IMR-90 (cell line): ENCODE measurements at regions not wholly inside any gene's neighbourhood (a gene's known extent, or its start where the extent isn't known, plus 50 kb on each side); places are given as distances from the start of the nearest gene placed in this dataset.
A peak's percentile ranks its signal among the peaks of the same experiment; 100 is the strongest.

Experiments used
- ATAC-seq: fragments of 200-7000 bp; cut with Tn5 transposase; 2 replicates; pipeline ENCODE4 v1.9.1; 2020; ENCODE audit warnings: low read depth, mild to moderate bottlenecking, moderate library complexity
- BruUV-seq: library from RNA; stranded (reverse); fragments of 400-500 nt; replicated peaks from 2 replicates; lab custom pipeline; 2021; lab: Mats Ljungman, UMichigan
- CTCF ChIA-PET: fragments of 300-600 bp; formaldehyde crosslinking; extraction: SDS; loops from one replicate; lab custom pipeline; 2021; ENCODE audit warnings: antibody characterized with exemption; lab: Yijun Ruan, JAX
- POLR2A ChIA-PET: fragments of 300-600 bp; sonication (Branson Sonifier 250); formaldehyde crosslinking; loops from one replicate; lab custom pipeline; 2022; ENCODE audit warnings: antibody characterized with exemption; ENCODE audit not compliant: unreplicated experiment; lab: Charles Lee
- DNase-seq: peaks from one replicate; pipeline ENCODE4 v3.0.0; 2013
- H2AFZ ChIP-seq: replicated peaks from 2 replicates; pipeline ENCODE3; 2013; ENCODE audit warnings: low read length, mild to moderate bottlenecking; ENCODE audit not compliant: poor library complexity
- H2AK5ac ChIP-seq: 2 replicates; pipeline ENCODE4 v1.6.1; 2013; ENCODE audit warnings: low read depth, low read length, inconsistent platforms
- H2AK9ac ChIP-seq: replicated peaks from 2 replicates; pipeline ENCODE3; 2013; ENCODE audit warnings: mild to moderate bottlenecking, low read depth, low read length, moderate library complexity; ENCODE audit not compliant: poor library complexity
- H2BK120ac ChIP-seq: 2 replicates; pipeline ENCODE4 v1.6.1; 2013; ENCODE audit warnings: low read depth, low read length, inconsistent platforms
- H2BK15ac ChIP-seq: 3 replicates; pipeline ENCODE4 v1.6.1; 2013; ENCODE audit warnings: low read depth, low read length, inconsistent platforms
- H2BK20ac ChIP-seq: 2 replicates; pipeline ENCODE4 v1.6.1; 2013; ENCODE audit warnings: low read depth, mild to moderate bottlenecking, inconsistent platforms, low read length, moderate library complexity
- H2BK5ac ChIP-seq: 2 replicates; pipeline ENCODE4 v1.6.1; 2013; ENCODE audit warnings: mild to moderate bottlenecking, low read depth, low read length, inconsistent platforms; ENCODE audit not compliant: poor library complexity, severe bottlenecking
- H3K14ac ChIP-seq: replicated peaks from 2 replicates; pipeline ENCODE4 v1.6.1; 2013; ENCODE audit warnings: low read depth, low read length, inconsistent platforms
- H3K18ac ChIP-seq: 2 replicates; pipeline ENCODE4 v1.6.1; 2013; ENCODE audit warnings: low read depth, low read length, control low read depth
- H3K23ac ChIP-seq: 2 replicates; pipeline ENCODE4 v1.6.1; 2013; ENCODE audit warnings: low read depth, low read length, inconsistent platforms
- H3K27ac ChIP-seq: 2 replicates; pipeline ENCODE4 v1.5.1; 2013; ENCODE audit warnings: mild to moderate bottlenecking, control low read depth, low read length; ENCODE audit not compliant: insufficient read depth
- H3K27me3 ChIP-seq: 2 replicates; pipeline ENCODE4 v1.6.1; 2013; ENCODE audit warnings: low read length; ENCODE audit not compliant: control insufficient read depth, insufficient read depth
- H3K36me3 ChIP-seq: 2 replicates; pipeline ENCODE4 v1.6.1; 2013; ENCODE audit warnings: low read length, mixed read lengths; ENCODE audit not compliant: control insufficient read depth, insufficient read depth
- H3K4ac ChIP-seq: 2 replicates; pipeline ENCODE4 v1.6.1; 2013; ENCODE audit warnings: low read depth, low read length, inconsistent platforms
- H3K4me1 ChIP-seq: 2 replicates; pipeline ENCODE4 v1.6.1; 2013; ENCODE audit warnings: low read length, mixed read lengths; ENCODE audit not compliant: control insufficient read depth, insufficient read depth
- H3K4me2 ChIP-seq: 2 replicates; pipeline ENCODE4 v1.6.1; 2013; ENCODE audit warnings: low read depth, mild to moderate bottlenecking, control low read depth, low read length, moderate library complexity
- H3K4me3 ChIP-seq: 2 replicates; pipeline ENCODE4 v1.5.1; 2013; ENCODE audit warnings: low read depth, mild to moderate bottlenecking, control low read depth, low read length, moderate library complexity; ENCODE audit not compliant: insufficient read depth
- H3K56ac ChIP-seq: 2 replicates; pipeline ENCODE4 v1.6.1; 2013; ENCODE audit warnings: low read length, inconsistent platforms; ENCODE audit not compliant: insufficient read depth; ENCODE audit errors: extremely low read depth
- H3K79me1 ChIP-seq, 2 experiments: 2 replicates each; pipeline ENCODE4 v1.6.1; 2013; ENCODE audit warnings: low read length in 2 of 2, inconsistent platforms in 1 of 2, low read depth in 1 of 2
- H3K9ac ChIP-seq: 2 replicates; pipeline ENCODE4 v1.6.1; 2013; ENCODE audit warnings: low read depth, low read length, control low read depth
- H3K9me1 ChIP-seq: 2 replicates; pipeline ENCODE4 v1.6.1; 2013; ENCODE audit warnings: low read length, inconsistent platforms; ENCODE audit not compliant: insufficient read depth
- H3K9me3 ChIP-seq: 2 replicates; pipeline ENCODE4 v1.6.1; 2013; ENCODE audit warnings: low read length; ENCODE audit not compliant: control insufficient read depth, insufficient read depth
- H4K20me1 ChIP-seq: 2 replicates; pipeline ENCODE4 v1.6.1; 2013; ENCODE audit warnings: low read length, inconsistent platforms; ENCODE audit not compliant: insufficient read depth
- H4K5ac ChIP-seq: 2 replicates; pipeline ENCODE4 v1.6.1; 2013; ENCODE audit warnings: mild to moderate bottlenecking, low read depth, low read length, control low read depth
- H4K8ac ChIP-seq, 2 experiments: 2 replicates each; pipeline ENCODE4 v1.6.1; 2013; ENCODE audit warnings: low read depth in 2 of 2, low read length in 2 of 2, control low read depth in 1 of 2, inconsistent platforms in 1 of 2
- H4K91ac ChIP-seq: 2 replicates; pipeline ENCODE4 v1.6.1; 2013; ENCODE audit warnings: low read depth, low read length, inconsistent platforms; ENCODE audit not compliant: insufficient read depth
- ELK1 ChIP-seq: fragments of 150-350 bp; IDR thresholded peaks from 2 replicates; pipeline ENCODE4 v1.6.1; 2016; ENCODE audit warnings: low read depth, mild to moderate bottlenecking, low read length, moderate library complexity, borderline replicate concordance
- FOS ChIP-seq: fragments of 150-350 bp; IDR thresholded peaks from 2 replicates; pipeline ENCODE4 v1.6.1; 2016; ENCODE audit warnings: low read depth, low read length
- MAFK ChIP-seq: IDR thresholded peaks from 2 replicates; pipeline ENCODE4 v1.6.1; 2012; ENCODE audit warnings: low read depth, low read length, improper control_type of control experiment
- MXI1 ChIP-seq: IDR thresholded peaks from 2 replicates; pipeline ENCODE4 v1.6.1; 2012; ENCODE audit warnings: low read depth, mild to moderate bottlenecking, low read length, moderate library complexity, borderline replicate concordance
- NFE2L2 ChIP-seq: fragments of 150-350 bp; IDR thresholded peaks from 2 replicates; pipeline ENCODE4 v1.6.1; 2016; ENCODE audit warnings: low read depth, mild to moderate bottlenecking, low read length
- RFX5 ChIP-seq: IDR thresholded peaks from 2 replicates; pipeline ENCODE4 v1.8.0; 2012; ENCODE audit warnings: low read depth, mild to moderate bottlenecking, low read length, moderate library complexity
- USF2 ChIP-seq: fragments of 150-350 bp; IDR thresholded peaks from 2 replicates; pipeline ENCODE4 v1.6.1; 2017; ENCODE audit warnings: mild to moderate bottlenecking, antibody characterized with exemption, low read length, low read depth
- WGBS, 2 experiments: methylation state at CpG; one replicate each; pipeline versions ENCODE4 v1.1.5 to v1.1.7; 2013; ENCODE audit warnings: missing lambda C conversion rate in 2 of 2; ENCODE audit not compliant: insufficient read length in 1 of 2; ENCODE audit errors: extremely low coverage in 2 of 2; 5-methylcytosine and 5-hydroxymethylcytosine counted together
- dilution Hi-C: fragments of 300-500 bp; cut with HindIII; formaldehyde crosslinking; loops from one replicate; pipeline ENCODE4 v1.14.3; 2018; ENCODE audit warnings: low sequenced_read_pairs; ENCODE audit not compliant: unreplicated experiment
- in situ Hi-C: fragments of 300-500 bp; cut with MboI; formaldehyde crosslinking; loops from 3 replicates; pipeline ENCODE4 v1.14.3; 2019; ENCODE audit warnings: low sequenced_read_pairs, inconsistent platforms, mixed read lengths
- intact Hi-C: fragments of 100-400 bp; cut with micrococcal nuclease; formaldehyde crosslinking; loops from 2 replicates; pipeline ENCODE4 v1.10.0; 2022

DNA sequence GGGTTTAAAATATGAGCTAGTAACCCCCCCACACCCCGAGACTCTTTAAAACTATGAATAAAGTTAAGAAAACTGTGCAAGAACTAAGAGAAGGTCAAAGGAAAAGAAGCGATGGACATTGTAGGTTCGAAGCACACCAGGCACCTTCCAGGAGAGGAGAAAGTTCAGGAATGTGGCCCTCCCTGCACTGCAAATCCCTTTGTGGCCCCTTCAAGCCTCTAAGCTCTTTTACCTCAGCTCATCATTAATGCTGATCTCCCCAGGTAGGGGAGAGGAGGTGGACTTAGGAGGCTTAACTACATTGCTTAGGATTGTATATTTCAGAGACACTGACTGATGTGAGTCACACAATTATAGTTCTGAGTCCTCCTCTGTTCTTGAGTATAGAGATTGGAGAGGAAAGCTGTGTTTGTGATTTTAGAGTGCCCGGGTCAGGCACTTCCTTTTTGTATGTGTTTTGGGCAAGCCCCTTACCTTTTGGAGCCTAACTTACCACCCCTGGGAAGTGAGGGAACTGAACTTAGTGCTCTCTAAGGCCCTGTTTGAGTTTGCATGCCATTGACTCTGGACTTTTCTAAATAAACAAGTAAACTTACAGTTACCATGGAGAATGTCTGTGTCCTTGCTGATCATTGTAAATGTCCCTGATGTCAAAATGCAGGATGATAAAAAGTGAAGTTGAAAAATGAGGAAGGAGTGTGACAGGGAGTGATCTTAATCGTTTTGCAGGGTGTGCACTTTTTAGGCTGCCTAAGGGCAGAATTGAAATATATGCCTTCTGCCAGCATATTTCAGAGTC is 140.8 kb upstream of the ZEB2 start:
- Histone ChIP-seq H4K91ac (no peak overlapping the region), H2BK5ac (no peak overlapping the region), H3K36me3 (no peaks in the 10 kb centered on the region), H3K14ac (no peak overlapping the region), H3K27me3 (no peaks in the 10 kb centered on the region), H3K4me3 (no peak overlapping the region), H2BK20ac (no peak overlapping the region), H3K27ac (no peak overlapping the region), H3K79me1 (no peaks in the 10 kb centered on the region), H3K9me1 (peaks cover 5% of the 10 kb centered on the region; the same call in 1 of the 2 replicates), H2AK5ac (no peak overlapping the region), H3K4me2 (no peak overlapping the region), H3K4ac (no peak overlapping the region), H4K5ac (no peak overlapping the region), H2BK15ac (no peak overlapping the region), H3K4me1 (peaks cover 1% of the 10 kb centered on the region; the same call in 1 of the 2 replicates), H3K23ac (no peak overlapping the region), H2AFZ (no peak overlapping the region), H4K8ac (no peak overlapping the region), H3K9ac (no peak overlapping the region), H2AK9ac (no peak overlapping the region), H3K56ac (no peak overlapping the region), H2BK120ac (no peak overlapping the region), H3K9me3 (no peaks in the 10 kb centered on the region), H4K20me1 (no peaks in the 10 kb centered on the region), H3K18ac (no peak overlapping the region)
- WGBS, 2 experiments = no CpG with 5 or more reads among the region's 5 CpGs
- TF ChIP-seq ELK1 (no peak), RFX5 (no peak), NFE2L2 (no peak), MXI1 (no peak), MAFK (no peak), FOS (no peak), USF2 (no peak)
- BruUV-seq = no TSS peak
- ATAC-seq (peak; percentile 57; the same call in 1 of the 2 replicates), DNase-seq (peak; percentile 30)
- ChIA-PET POLR2A (no interaction called here), CTCF (no interaction called here)
- dilution Hi-C loops (no loop called here), in situ Hi-C loops (no loop called here), intact Hi-C loops (no loop called here)
